ENCODE measurements at regions not wholly inside any gene's neighbourhood (a gene's known extent, or its start where the extent isn't known, plus 50 kb on each side); places are given as distances from the start of the nearest gene placed in this dataset.

GRCh38 chr14:49016381-49016780 lies 569.8 kb downstream of the RPS29 start:
- no peak for DNase-seq (ENCODE audit: low read depth)

GRCh38 chr14:49014476-49014875 lies 571.7 kb downstream of the RPS29 start:
- DNase-seq (ENCODE audit: low read depth), result no peak

GRCh38 chr14:49008363-49008762 lies 577.8 kb downstream of the RPS29 start:
- no peak for DNase-seq (ENCODE audit: low read depth)

- DNase-seq (ENCODE audit: low read depth), result no peak
Measured at GRCh38 chr14:48991141-48991540, 595.0 kb downstream of the RPS29 start.

- DNase-seq (ENCODE audit: low read depth), result no peak
Measured at GRCh38 chr14:48983351-48983888, 602.8 kb downstream of the RPS29 start.

- DNase-seq (ENCODE audit: low read depth), result no peak
Measured at GRCh38 chr14:48974994-48975393, 611.2 kb downstream of the RPS29 start.

- peak; percentile 2 for DNase-seq (ENCODE audit: low read depth)
Measured at GRCh38 chr14:48973151-48973550, 613.0 kb downstream of the RPS29 start.

- no peak for DNase-seq (ENCODE audit: low read depth)
Measured at GRCh38 chr14:48970943-48971342, 615.2 kb downstream of the RPS29 start.

- no peak for DNase-seq (ENCODE audit: low read depth)
Measured at GRCh38 chr14:48967419-48967818, 618.8 kb downstream of the RPS29 start.

- no peak for DNase-seq (ENCODE audit: low read depth)
Measured at GRCh38 chr14:48963231-48963790, 622.9 kb downstream of the RPS29 start.

- DNase-seq (ENCODE audit: low read depth), result no peak
Measured at GRCh38 chr14:48957486-48957885, 628.7 kb downstream of the RPS29 start.

- DNase-seq (ENCODE audit: low read depth), result no peak
Measured at GRCh38 chr14:48955857-48956256, 630.3 kb downstream of the RPS29 start.

- no peak for DNase-seq (ENCODE audit: low read depth)
Measured at GRCh38 chr14:48954446-48954845, 631.7 kb downstream of the RPS29 start.

- DNase-seq (ENCODE audit: low read depth), result no peak
Measured at GRCh38 chr14:48944809-48945208, 641.4 kb downstream of the RPS29 start.

GRCh38 chr14:48943913-48944312 lies 642.3 kb downstream of the RPS29 start:
- no peak for DNase-seq (ENCODE audit: low read depth)

GRCh38 chr14:48937541-48938195 lies 648.5 kb downstream of the RPS29 start:
- DNase-seq (ENCODE audit: low read depth), result peak; percentile 51

- peak; percentile 47 for DNase-seq (ENCODE audit: low read depth)
Measured at GRCh38 chr14:48936849-48937248, 649.3 kb downstream of the RPS29 start.

GRCh38 chr14:48936362-48936761 lies 649.8 kb downstream of the RPS29 start:
- DNase-seq (ENCODE audit: low read depth), result peak; percentile 50

- no peak for DNase-seq (ENCODE audit: low read depth)
Measured at GRCh38 chr14:48925184-48925583, 661.0 kb downstream of the RPS29 start.

GRCh38 chr14:48914921-48915320 lies 671.3 kb downstream of the RPS29 start:
- peak; percentile 13 for DNase-seq (ENCODE audit: low read depth)

- peak; percentile 6 for DNase-seq (ENCODE audit: low read depth)
Measured at GRCh38 chr14:48914382-48914781, 671.8 kb downstream of the RPS29 start.

GRCh38 chr14:48900565-48900964 lies 685.6 kb downstream of the RPS29 start:
- no peak for DNase-seq (ENCODE audit: low read depth)

GRCh38 chr14:48890333-48890732 lies 695.8 kb downstream of the RPS29 start:
- DNase-seq (ENCODE audit: low read depth), result no peak
